ENCODE measurements at regions not wholly inside any gene's neighbourhood (a gene's known extent, or its start where the extent isn't known, plus 50 kb on each side); places are given as distances from the start of the nearest gene placed in this dataset.
"Not testable (repeated sequence)": the region's sequence is repeated elsewhere in the genome, so short reads cannot be mapped to it uniquely, and the experiment has no call there.

DNA sequence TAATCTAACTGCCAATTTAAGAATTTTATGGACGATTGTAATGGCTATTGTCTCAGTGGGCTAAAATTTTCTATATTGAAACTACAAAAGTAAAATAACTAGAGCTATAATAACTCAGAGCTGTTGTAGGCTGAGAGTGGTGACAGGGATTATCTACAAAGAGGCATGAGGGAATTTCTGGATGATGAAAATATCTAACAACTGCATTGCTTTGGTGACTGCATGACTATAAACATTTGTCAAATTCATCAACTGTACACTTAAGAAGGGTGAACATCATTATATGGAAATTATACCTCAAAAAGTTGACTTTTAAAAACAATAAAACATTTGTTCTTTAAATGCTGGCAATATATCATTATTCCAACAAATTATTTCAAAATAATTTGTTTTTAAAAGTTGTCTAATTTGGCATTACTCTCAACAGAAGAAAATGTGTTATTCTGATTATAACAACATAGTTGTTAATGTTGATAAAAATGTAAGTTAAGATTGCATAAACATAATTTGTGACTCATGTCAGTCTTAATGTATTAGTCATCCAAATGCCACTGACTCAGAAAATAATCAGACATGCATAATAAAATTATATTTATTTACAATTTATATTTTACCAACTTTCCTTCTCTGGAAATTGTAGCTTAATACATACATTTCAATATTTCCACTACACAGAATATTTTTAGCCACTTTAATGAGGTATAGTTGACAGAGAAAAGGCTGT lies 865.1 kb upstream of the VRK2 start:
- DNase-seq = peak in 1 of 2 experiments; percentile 27

GRCh38 chr2:57182916-57183315 lies 863.7 kb upstream of the VRK2 start:
- no peak for DNase-seq

DNA sequence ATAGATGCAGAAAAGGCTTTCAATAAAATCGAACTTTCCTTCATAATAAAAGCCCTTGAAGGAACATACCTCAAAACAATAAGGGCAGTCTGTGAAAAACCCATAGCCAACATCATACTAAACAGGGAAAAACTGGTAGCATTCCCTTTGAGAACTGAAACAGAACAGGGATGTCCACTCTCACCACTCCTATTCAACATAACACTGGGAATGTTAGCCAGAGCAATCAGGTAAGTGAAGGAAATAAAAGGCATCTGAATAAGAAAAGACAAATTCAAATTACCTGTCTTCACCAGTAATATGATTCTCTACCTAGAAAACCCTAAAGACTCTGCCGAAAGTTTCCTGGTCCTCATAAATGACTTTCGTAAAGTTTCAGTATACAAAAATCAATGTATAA lies 861.0 kb upstream of the VRK2 start:
- no peak for DNase-seq

- no peak for DNase-seq
Observed at GRCh38 chr2:57190007-57190406, 856.6 kb upstream of the VRK2 start.

- DNase-seq = no peak
Observed at GRCh38 chr2:57199663-57200062, 846.9 kb upstream of the VRK2 start.

GRCh38 chr2:57204364-57204763 lies 842.2 kb upstream of the VRK2 start:
- DNase-seq = no peak

GRCh38 chr2:57205241-57205640 lies 841.4 kb upstream of the VRK2 start:
- DNase-seq = no peak

- no peak for DNase-seq
Observed at GRCh38 chr2:57207191-57207590, 839.4 kb upstream of the VRK2 start.

- no peak for DNase-seq
Observed at GRCh38 chr2:57209799-57210198, 836.8 kb upstream of the VRK2 start.

- DNase-seq = no peak
Observed at GRCh38 chr2:57210855-57211254, 835.8 kb upstream of the VRK2 start.

- no peak for DNase-seq
Observed at GRCh38 chr2:57217013-57217412, 829.6 kb upstream of the VRK2 start.

- no peak for DNase-seq
Observed at GRCh38 chr2:57218206-57218605, 828.4 kb upstream of the VRK2 start.

DNA sequence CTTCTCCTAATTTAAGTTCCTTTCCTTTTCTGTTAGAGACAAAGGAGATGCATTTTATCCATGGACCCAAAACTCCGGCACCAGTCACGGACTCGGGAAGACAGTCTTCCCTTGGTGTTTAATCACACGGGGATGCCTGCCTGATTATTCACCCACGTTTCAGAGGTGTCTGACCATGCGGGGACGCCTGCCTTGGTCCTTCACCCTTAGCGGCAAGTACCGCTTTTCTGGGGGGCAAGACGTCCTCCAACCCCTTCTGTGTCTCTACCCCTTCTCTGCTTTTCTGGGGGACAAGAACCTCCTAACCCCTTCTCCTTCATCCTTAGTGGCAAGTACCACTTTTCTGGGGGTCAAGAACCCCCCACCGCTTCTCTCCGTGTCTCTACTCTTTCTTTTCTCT lies 816.9 kb upstream of the VRK2 start:
- DNase-seq = not testable (repeated sequence)

DNA sequence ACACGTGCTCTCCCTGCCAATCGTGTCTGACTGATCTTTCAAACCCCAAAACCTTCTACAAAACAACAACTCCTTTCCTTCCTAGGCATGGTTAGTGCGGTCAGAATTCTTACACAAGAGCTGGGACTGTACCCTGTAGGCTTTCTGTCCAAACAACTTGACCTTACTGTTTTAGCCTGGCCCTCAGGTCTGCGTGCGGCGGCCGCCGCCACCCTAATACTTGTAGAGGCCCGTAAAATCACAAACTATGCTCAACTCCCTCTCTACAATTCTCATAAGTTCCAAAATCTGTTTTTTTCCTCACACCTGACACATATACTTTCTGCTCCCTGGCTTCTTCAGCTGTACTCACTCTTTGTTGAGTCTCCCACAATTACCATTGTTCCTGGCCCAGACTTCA lies 814.3 kb upstream of the VRK2 start:
- DNase-seq = not testable (repeated sequence)

DNA sequence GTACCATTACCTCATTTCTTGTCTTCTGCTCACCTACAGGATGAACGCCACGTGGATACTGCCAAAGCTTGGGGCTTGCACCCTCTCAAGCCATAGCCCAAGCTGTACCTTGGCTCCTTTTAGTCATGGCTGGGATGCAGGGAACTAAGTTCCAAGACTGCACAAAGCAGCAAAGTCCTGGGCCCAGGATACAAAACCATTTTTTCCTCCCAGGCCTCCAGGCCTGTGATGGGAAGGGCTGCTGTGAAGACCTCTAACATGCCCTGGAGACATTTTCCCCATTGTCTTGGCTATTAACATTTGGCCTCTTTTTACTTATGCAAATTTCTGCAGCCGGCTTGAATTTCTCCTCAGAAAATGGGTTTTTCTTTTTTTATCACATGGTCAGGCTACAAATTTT lies 795.1 kb upstream of the VRK2 start:
- not testable (repeated sequence) for DNase-seq

- not testable (repeated sequence) for DNase-seq
Observed at GRCh38 chr2:57276408-57276807, 770.2 kb upstream of the VRK2 start.

DNA sequence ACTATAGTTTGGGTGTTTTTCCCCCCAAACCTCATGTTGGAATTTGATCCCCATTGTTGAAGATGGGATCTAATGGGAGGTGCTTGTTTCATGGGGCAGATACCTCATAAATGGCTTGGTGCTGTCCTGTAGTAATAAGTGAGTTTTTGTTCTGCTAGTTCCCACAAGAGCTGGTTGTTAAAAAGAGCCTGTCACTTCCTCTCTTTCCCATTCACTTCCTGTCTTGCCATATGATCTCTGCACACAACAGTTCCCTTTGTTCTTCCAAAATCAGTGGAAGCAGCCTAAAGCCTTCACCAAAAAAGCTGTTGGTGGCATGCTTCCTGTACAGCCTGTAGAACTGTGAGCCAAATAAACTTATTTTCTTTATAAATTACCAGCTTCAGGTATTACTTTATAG lies 768.2 kb upstream of the VRK2 start:
- DNase-seq = no peak

DNA sequence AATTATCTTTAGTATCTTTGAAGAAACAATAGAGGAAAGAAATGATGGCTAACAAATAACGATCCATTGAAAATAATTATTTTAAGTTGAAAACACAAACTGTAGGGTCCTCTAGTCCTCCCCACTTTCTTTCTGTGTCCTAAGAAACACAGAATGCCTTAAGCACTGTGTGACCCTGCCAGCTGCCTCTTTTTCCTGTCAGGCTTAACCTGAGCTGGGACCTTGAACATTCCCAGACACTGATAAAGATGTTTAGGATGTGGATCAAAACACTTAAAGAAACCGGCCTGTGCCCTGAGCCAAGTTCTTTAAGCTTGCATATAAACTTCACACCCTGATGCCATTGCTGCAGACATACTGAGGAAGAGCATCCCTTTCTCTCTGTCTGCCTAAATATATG lies 755.4 kb upstream of the VRK2 start:
- DNase-seq = no peak

GRCh38 chr2:57296795-57297517 lies 749.6 kb upstream of the VRK2 start:
- DNase-seq = no peak

DNA sequence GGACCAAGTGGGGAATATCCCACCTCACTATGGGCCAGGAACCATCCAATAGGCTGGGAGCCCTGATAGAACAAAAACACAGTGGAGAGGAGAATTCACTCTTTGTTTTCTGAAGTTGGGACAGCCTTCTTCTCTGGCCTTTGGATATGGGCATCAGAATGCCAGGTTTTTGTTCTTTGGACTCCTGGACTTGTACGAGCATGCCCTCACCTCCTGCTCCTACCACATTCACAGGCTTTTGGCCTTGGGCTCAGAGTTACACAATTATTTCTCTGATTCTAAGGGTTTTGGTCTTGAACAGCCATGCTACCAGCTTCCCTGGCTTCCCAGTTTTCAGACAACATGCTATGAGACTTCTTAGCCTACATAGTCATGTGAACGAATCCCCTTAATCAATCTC lies 732.9 kb upstream of the VRK2 start:
- DNase-seq = no peak

DNA sequence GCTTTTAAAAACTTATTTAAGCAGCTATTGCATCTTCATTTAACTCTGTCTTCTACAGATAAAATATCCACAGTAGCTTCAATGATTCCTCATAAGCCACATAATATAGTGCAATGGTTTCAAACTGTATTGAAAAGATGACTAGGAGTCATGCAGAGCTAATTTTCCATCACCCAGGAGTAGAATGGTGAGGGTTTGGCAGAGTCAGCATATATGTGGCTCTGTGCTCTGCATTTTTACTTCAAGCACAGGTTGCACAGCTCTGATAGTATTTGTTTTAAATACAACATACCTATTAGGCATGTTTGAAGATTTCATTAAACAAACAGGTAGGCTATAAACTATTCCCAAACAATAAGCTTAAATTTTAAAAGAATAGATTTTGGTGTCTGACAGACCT lies 731.9 kb upstream of the VRK2 start:
- no peak for DNase-seq

GRCh38 chr2:57330447-57330846 lies 716.2 kb upstream of the VRK2 start:
- DNase-seq = peak; percentile 36 to 83

DNA sequence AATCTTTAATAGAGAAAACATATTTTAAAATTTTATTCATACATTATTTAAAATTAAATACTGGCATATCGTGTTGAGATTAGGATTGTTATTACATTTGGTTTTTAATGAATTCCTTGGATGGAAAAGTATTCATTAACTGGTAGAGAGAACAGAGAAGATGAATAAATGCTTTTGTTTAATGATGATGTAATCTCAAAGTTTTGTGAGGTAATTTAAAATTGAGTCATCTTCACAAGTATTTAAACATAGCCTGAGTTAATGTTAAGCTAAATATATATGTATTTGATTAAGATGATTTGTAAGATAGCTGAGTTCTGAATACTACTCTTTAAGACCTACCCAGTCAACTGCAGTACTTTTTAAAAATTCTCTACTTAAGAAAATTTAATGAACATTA lies 713.4 kb upstream of the VRK2 start:
- DNase-seq = no peak

DNA sequence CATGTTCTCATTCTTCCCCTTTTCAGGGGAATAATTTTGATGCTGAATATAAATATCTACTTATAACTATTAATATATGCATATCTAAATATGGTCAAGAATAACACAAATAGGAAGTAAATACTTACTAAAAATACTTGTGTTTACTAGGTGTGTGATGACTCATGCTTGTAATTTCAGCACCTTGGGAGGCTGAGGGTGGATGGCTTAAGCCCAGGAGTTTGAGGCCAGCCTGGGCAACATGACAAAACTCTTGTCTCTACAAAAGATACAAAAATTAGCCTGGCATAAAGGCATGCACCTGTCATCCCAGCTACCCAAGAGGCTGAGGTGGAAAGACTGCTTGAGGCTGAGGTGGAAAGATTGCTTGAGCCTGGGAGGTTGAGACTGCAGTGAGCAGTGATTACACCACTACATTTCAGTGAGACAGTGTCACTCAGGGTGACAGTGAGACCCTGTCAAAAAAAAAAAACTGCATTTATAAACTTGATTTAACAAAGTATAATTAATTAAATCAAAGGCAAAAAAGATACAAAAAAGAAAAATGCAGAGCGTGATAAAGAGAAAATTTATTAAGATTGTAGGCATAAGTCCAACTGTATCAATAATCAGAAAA lies 703.1 kb upstream of the VRK2 start:
- no peak for DNase-seq

Measured in SW 1271 (cell line).